ENCODE measurements at regions not wholly inside any gene's neighbourhood (a gene's known extent, or its start where the extent isn't known, plus 50 kb on each side); places are given as distances from the start of the nearest gene placed in this dataset.
"Not testable (repeated sequence)": the region's sequence is repeated elsewhere in the genome, so short reads cannot be mapped to it uniquely, and the experiment has no call there.

GRCh38 chr10:94257407-94257806 is 105.3 kb downstream of the NOC3L start:
- H3K4me3 ChIP-seq; H3K27ac ChIP-seq (ENCODE audit: low read depth); H3K79me2 ChIP-seq (replicated peaks; ENCODE audit: insufficient read depth); H3K9me3 Mint-ChIP-seq; H3K9me2 ChIP-seq (ENCODE audit: insufficient read depth); H3K4me1 ChIP-seq (ENCODE audit: insufficient read depth); H3K27me3 ChIP-seq (ENCODE audit: insufficient read depth); ATAC-seq; H3K36me3 Mint-ChIP-seq (ENCODE audit: low read depth); H4K20me1 ChIP-seq (replicated peaks; ENCODE audit: insufficient read depth); H3K27me3 Mint-ChIP-seq (ENCODE audit: insufficient read depth, low read depth, poor library complexity); H3K4me2 ChIP-seq; H3K36me3 ChIP-seq (ENCODE audit: insufficient read depth); H3K4me1 Mint-ChIP-seq; H2AFZ ChIP-seq; H3K4me3 Mint-ChIP-seq; H3F3A ChIP-seq (replicated peaks; ENCODE audit: low read depth); DNase-seq (ENCODE audit: low spot score); H3K27ac Mint-ChIP-seq: not testable (repeated sequence)

DNA sequence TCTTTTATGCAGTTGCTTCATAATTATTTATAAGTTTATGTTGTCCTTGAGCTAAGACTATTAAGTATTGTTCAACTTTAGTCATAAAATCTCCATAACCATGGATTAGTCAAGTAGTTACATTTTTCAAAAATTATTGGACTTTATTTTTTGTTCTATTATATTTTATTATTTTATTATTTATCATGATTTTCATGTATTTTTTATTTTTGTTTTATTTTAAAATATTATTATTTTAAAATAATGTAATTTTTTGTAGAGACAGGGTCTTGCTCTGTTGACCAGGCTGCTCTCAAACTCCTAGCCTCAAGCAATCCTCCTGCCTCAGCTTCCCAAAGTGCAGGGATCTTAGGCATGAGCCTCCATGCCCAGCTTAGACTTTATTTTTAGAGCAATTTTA is 102.3 kb downstream of the NOC3L start:
- no peak overlapping the region for H2AFZ ChIP-seq
- Mint-ChIP-seq H3K4me1 (no peaks in the 10 kb centered on the region), H3K27me3 (ENCODE audit: insufficient read depth, low read depth, poor library complexity) (peaks cover 5% of the 10 kb centered on the region), H3K27ac (no peak overlapping the region), H3K36me3 (ENCODE audit: low read depth) (no peaks in the 10 kb centered on the region), H3K4me3 (no peak overlapping the region), H3K9me3 (no peaks in the 10 kb centered on the region)
- H3K4me1 ChIP-seq (ENCODE audit: insufficient read depth), result no peaks in the 10 kb centered on the region
- no peaks in the 10 kb centered on the region for H3K36me3 ChIP-seq (ENCODE audit: insufficient read depth)
- no peaks in the 10 kb centered on the region for H4K20me1 ChIP-seq (replicated peaks; ENCODE audit: insufficient read depth)
- no peaks in the 10 kb centered on the region for H3K79me2 ChIP-seq (replicated peaks; ENCODE audit: insufficient read depth)
- no peak overlapping the region for H3K27ac ChIP-seq (ENCODE audit: low read depth)
- no peaks in the 10 kb centered on the region for H3K27me3 ChIP-seq (ENCODE audit: insufficient read depth)
- no peak overlapping the region for H3K4me2 ChIP-seq
- no peak overlapping the region for H3K4me3 ChIP-seq
- TF ChIP-seq JUNB (IDR thresholded peaks at IDR 0.05; ENCODE audit: unreplicated experiment) (no peak), ZNF331 (CRISPR knock-in tag; IDR thresholded peaks at IDR 0.05; ENCODE audit: low read depth) (no peak), EZH2phosphoT487 (IDR thresholded peaks at IDR 0.05; ENCODE audit: unreplicated experiment) (no peak), ZNF114 (CRISPR knock-in tag; IDR thresholded peaks at IDR 0.05) (no peak), EZH2 (IDR thresholded peaks at IDR 0.05; ENCODE audit: low read depth, unreplicated experiment) (no peak), POLR2AphosphoS5 (IDR thresholded peaks at IDR 0.05; ENCODE audit: low read depth) (no peak), CREB1 (CRISPR knock-in tag; IDR thresholded peaks at IDR 0.05; ENCODE audit: low read depth) (no peak)
- TF ChIP-seq, protein P1, sequence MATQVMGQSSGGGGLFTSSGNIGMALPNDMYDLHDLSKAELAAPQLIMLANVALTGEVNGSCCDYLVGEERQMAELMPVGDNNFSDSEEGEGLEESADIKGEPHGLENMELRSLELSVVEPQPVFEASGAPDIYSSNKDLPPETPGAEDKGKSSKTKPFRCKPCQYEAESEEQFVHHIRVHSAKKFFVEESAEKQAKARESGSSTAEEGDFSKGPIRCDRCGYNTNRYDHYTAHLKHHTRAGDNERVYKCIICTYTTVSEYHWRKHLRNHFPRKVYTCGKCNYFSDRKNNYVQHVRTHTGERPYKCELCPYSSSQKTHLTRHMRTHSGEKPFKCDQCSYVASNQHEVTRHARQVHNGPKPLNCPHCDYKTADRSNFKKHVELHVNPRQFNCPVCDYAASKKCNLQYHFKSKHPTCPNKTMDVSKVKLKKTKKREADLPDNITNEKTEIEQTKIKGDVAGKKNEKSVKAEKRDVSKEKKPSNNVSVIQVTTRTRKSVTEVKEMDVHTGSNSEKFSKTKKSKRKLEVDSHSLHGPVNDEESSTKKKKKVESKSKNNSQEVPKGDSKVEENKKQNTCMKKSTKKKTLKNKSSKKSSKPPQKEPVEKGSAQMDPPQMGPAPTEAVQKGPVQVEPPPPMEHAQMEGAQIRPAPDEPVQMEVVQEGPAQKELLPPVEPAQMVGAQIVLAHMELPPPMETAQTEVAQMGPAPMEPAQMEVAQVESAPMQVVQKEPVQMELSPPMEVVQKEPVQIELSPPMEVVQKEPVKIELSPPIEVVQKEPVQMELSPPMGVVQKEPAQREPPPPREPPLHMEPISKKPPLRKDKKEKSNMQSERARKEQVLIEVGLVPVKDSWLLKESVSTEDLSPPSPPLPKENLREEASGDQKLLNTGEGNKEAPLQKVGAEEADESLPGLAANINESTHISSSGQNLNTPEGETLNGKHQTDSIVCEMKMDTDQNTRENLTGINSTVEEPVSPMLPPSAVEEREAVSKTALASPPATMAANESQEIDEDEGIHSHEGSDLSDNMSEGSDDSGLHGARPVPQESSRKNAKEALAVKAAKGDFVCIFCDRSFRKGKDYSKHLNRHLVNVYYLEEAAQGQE (IDR thresholded peaks at IDR 0.05; ENCODE audit: unreplicated experiment), result no peak
- TF ChIP-seq, protein P2, sequence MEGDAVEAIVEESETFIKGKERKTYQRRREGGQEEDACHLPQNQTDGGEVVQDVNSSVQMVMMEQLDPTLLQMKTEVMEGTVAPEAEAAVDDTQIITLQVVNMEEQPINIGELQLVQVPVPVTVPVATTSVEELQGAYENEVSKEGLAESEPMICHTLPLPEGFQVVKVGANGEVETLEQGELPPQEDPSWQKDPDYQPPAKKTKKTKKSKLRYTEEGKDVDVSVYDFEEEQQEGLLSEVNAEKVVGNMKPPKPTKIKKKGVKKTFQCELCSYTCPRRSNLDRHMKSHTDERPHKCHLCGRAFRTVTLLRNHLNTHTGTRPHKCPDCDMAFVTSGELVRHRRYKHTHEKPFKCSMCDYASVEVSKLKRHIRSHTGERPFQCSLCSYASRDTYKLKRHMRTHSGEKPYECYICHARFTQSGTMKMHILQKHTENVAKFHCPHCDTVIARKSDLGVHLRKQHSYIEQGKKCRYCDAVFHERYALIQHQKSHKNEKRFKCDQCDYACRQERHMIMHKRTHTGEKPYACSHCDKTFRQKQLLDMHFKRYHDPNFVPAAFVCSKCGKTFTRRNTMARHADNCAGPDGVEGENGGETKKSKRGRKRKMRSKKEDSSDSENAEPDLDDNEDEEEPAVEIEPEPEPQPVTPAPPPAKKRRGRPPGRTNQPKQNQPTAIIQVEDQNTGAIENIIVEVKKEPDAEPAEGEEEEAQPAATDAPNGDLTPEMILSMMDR (conservative IDR thresholded peaks at IDR 0.05; ENCODE audit: low read depth in 2 of 2), result no peak
- ATAC-seq (no peak), DNase-seq (ENCODE audit: low spot score) (no peak)
- H3K9me2 ChIP-seq (ENCODE audit: insufficient read depth), result no peaks in the 10 kb centered on the region
- H3F3A ChIP-seq (replicated peaks; ENCODE audit: low read depth), result no peaks in the 10 kb centered on the region

All from GM23338 (cell line).